Testis (tissue), 2 donors: ENCODE measurements at regions not wholly inside any gene's neighbourhood (a gene's known extent, or its start where the extent isn't known, plus 50 kb on each side); places are given as distances from the start of the nearest gene placed in this dataset.

Experiments
- DNase-seq: peaks from one replicate; pipeline ENCODE4 v3.0.0-alpha.2; 2019
- H3K27ac ChIP-seq, 2 donors: fragments of 200-600 bp; sonication (generic); one replicate each; pipeline ENCODE4 v1.5.1; 2019
- H3K27me3 ChIP-seq: fragments of 200-600 bp; sonication (generic); one replicate; pipeline ENCODE4 v1.5.1; 2019
- H3K36me3 ChIP-seq: fragments of 200-600 bp; sonication (generic); one replicate; pipeline ENCODE4 v1.5.1; 2017; ENCODE audit warnings: low read depth; ENCODE audit errors: missing control alignments
- H3K4me1 ChIP-seq: fragments of 200-600 bp; sonication (generic); one replicate; pipeline ENCODE4 v1.5.1; 2019
- H3K4me3 ChIP-seq, 2 donors: fragments of 200-600 bp; sonication (generic); one replicate each; pipeline ENCODE4 v1.5.1; 2017 to 2019
- H3K9me3 ChIP-seq: fragments of 200-600 bp; sonication (generic); one replicate; pipeline ENCODE4 v1.5.1; 2017
- CTCF ChIP-seq, 3 experiments: fragments of 450-650 bp in 2 of 3; fragments of 200-600 bp in 1 of 3; sonication (generic) in 1 of 3; IDR thresholded peaks; one replicate each; pipeline ENCODE4 v1.5.1; 2016 to 2019; ENCODE audit warnings: antibody characterized with exemption in 3 of 3, mild to moderate bottlenecking in 2 of 3, moderate library complexity in 1 of 3
- POLR2A ChIP-seq: fragments of 450-650 bp; IDR thresholded peaks from one replicate; pipeline ENCODE4 v1.6.1; 2017; ENCODE audit warnings: antibody characterized with exemption, mild to moderate bottlenecking, moderate library complexity
- WGBS, 2 donors: methylation state at CpG; one replicate each; pipeline ENCODE4 v1.1.5; 2018; 5-methylcytosine and 5-hydroxymethylcytosine counted together
- intact Hi-C: fragments of 100-400 bp; cut with DNase I; formaldehyde crosslinking; loops from one replicate; pipeline ENCODE4 v1.15.1; 2023; ENCODE audit warnings: low total_unique reads

GRCh38 chr14:55749946-55750345 is 169.9 kb downstream of the KTN1 start:
- DNase-seq = no peak
- no peaks in the 10 kb centered on the region for H3K4me1 ChIP-seq
- TF ChIP-seq CTCF (IDR thresholded peaks at IDR 0.05) = no peak
- no peak for TF ChIP-seq POLR2A
- H3K36me3 ChIP-seq = no peaks in the 10 kb centered on the region
- no peaks in the 10 kb centered on the region for H3K27me3 ChIP-seq
- H3K9me3 ChIP-seq = no peaks in the 10 kb centered on the region
- WGBS, 2 donors = 94 to 95% methylated on average over 8 of the region's 8 CpGs
- no peak overlapping the region for H3K4me3 ChIP-seq
- H3K27ac ChIP-seq = no peak overlapping the region
- intact Hi-C loops = no loop called here

- 78% methylated on average over 7 of the region's 7 CpGs for WGBS, 2 donors
- Histone ChIP-seq H3K9me3 (no peaks in the 10 kb centered on the region), H3K27me3 (no peaks in the 10 kb centered on the region), H3K27ac (no peak overlapping the region), H3K36me3 (no peaks in the 10 kb centered on the region), H3K4me1 (no peaks in the 10 kb centered on the region), H3K4me3 (no peak overlapping the region)
- no peak for DNase-seq
- intact Hi-C loops = no loop called here
- TF ChIP-seq CTCF (IDR thresholded peaks at IDR 0.05) = no peak
- TF ChIP-seq POLR2A = no peak
Observed at GRCh38 chr14:55752580-55753390, 172.8 kb downstream of the KTN1 start.

- H3K27ac ChIP-seq = no peak overlapping the region
- DNase-seq = no peak
- intact Hi-C loops = no loop called here
- no peaks in the 10 kb centered on the region for H3K4me1 ChIP-seq
- H3K4me3 ChIP-seq = no peak overlapping the region
- H3K9me3 ChIP-seq = no peaks in the 10 kb centered on the region
- no peaks in the 10 kb centered on the region for H3K27me3 ChIP-seq
- no peaks in the 10 kb centered on the region for H3K36me3 ChIP-seq
- no peak for TF ChIP-seq POLR2A
- no peak for TF ChIP-seq CTCF (IDR thresholded peaks at IDR 0.05)
- 97 to 98% methylated on average over 2 of the region's 2 CpGs for WGBS, 2 donors
Observed at GRCh38 chr14:55754471-55754870, 174.5 kb downstream of the KTN1 start.

GRCh38 chr14:55754871-55755270 is 174.9 kb downstream of the KTN1 start:
- WGBS, 2 donors = 97% methylated on average over 5 of the region's 5 CpGs
- intact Hi-C loops = no loop called here

More at GRCh38 chr14:55754871-55755270, 174.9 kb downstream of the KTN1 start:
- DNase-seq = no peak
- Histone ChIP-seq H3K9me3 (no peaks in the 10 kb centered on the region), H3K27ac (no peak overlapping the region), H3K4me1 (no peaks in the 10 kb centered on the region), H3K27me3 (no peaks in the 10 kb centered on the region), H3K4me3 (no peak overlapping the region), H3K36me3 (no peaks in the 10 kb centered on the region)
- no peak for TF ChIP-seq POLR2A
- TF ChIP-seq CTCF (IDR thresholded peaks at IDR 0.05) = no peak
